NCI-H526 treated with DMSO at 0.1 percent for 48 hours (cell line): ENCODE measurements at regions not wholly inside any gene's neighbourhood (a gene's known extent, or its start where the extent isn't known, plus 50 kb on each side); places are given as distances from the start of the nearest gene placed in this dataset.
"Not testable (repeated sequence)": the region's sequence is repeated elsewhere in the genome, so short reads cannot be mapped to it uniquely, and the experiment has no call there.

ENCODE experiments used
- DNase-seq: peaks from one replicate; lab custom pipeline; 2025; lab: John Stamatoyannopoulos, UW

- DNase-seq, result no peak
Measured at GRCh38 chr14:65153101-65153500, 50.8 kb upstream of the MAX start.

DNA sequence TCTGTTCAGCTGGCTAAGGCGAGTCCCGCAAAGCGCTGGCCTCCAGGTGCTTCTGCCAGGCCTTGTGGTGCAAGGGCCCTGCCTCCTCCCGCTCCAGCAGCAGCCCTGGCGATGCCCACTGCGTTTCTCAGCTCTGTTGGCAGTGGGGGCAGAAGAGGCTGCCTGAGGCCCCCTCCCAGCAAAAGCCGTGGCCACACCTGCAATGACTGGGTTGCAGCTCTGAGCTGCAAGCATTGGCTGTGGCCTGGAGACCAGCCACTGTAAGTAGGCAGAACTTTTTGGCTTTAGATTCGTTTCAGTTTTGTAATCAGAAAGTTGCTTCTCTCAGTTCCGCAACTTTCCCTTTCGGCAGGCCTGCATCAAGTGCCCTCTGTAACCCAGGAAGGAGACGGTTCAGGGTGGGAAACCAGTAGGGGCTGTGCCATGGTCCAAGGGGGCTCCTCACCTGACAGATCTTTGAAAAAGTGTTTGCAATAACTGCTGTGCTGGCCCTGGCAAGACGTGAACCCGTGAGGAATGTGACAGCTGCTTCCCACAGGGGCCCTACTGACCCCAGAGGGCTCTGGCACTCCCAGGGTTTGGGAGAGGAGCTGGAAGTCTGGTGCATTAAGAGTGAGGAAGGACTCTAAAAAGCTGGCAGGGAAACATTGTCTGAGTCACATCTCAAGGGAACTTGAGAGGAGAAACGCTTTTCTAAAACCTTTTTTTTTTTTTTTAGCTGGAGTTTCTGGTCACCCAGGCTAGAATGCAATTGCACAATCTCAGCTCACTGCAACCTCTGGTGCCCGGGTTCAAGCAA is 54.5 kb upstream of the MAX start:
- no peak for DNase-seq

DNA sequence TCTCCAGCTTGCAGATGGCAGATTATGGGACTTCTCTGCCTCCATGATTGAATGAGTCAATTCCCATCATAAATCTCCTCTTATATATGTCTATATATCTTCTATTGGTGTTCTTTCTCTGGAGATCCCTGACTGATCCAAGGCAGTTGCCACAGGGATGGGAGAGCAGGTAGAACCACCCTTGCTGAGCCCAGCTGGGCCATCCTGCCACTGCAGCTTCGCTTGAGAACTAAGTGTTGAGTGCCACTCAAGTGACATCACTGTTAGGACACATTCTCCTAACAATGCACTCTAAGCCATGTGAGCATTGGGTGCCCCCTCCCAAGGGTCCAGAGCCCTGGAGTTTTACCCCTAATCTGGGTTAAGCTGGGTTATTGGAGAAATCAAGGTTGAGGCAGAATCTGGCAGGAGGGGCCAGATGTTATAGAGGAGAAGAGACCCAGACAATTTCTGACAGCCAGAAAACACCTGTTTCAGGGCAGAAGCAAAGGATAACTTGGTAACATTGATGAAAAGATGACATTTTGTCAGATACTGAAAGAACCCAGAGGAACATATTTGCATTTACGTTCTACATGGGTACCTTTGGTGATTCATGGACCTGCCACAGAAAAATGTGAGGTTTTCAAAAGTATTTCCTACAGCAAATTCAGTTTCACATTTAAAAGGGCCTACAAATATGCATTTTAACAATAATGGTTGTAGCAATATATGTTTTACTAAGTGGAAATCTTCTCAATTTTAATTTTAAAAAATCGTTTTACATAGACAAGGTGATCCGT is 57.2 kb upstream of the MAX start:
- DNase-seq, result no peak

GRCh38 chr14:65160091-65160490 is 57.8 kb upstream of the MAX start:
- DNase-seq, result no peak

DNA sequence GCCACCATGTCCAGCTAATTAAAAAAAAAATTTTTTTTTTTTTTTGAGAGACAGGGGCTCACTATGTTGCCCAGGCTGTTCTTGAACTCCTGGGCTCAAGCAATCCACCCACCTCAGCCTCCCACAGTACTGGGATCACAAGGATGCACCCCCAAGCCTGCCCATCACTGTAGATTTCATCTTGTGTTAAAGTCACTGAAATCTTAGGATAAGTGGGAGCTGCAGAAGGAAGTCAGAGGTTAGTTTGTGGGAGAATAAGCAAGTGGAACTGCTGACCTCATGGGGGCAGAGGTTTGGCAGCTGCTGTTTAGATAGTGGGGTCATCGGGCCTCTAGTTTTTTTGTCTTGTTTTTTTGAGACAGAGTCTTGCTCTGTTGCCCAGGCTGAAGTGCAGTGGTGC is 59.7 kb upstream of the MAX start:
- DNase-seq, result no peak

GRCh38 chr14:65164068-65164824 is 61.9 kb upstream of the MAX start:
- peak; percentile 49 for DNase-seq

- no peak for DNase-seq
Measured at GRCh38 chr14:65164825-65165135, 62.5 kb upstream of the MAX start.

- no peak for DNase-seq
Measured at GRCh38 chr14:65167072-65167645, 64.8 kb upstream of the MAX start.

DNA sequence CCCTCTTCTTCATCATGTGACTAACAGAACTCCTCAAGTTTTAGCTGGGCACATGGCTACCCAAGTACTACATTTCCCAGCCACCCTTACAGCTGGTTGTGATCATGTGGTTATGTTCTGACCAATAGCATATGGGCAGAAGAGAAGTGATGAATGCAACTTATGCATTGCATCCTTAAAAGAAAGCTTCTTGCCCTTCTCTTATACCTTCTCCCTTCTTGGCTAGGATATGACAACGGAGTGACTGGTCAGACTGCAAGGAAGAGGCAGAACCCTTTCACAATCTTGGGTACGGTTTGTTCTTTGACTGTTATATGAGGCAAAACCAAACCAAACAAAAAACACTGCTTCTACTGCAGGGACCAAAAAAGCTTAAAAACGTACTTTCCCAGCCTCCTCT is 66.5 kb upstream of the MAX start:
- DNase-seq, result no peak

DNA sequence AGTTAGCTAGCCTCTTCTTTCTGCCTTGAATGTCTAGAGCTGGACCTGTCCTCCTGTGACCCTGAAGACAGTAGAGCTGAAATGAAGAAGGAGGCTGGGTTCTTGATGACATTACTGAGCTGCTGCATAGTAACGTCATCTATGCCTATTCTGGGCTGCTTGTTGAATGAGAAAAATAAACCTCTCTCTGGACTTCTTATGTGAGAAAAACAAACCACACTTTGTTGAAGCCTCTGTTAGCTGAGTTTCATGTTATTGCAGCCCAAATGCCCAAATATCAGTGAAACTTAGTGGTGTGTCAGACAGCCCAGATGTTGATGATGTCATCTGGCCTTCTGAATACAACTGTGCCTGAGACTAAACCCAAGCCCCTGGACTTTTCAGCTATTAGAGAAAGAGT is 67.0 kb upstream of the MAX start:
- no peak for DNase-seq

DNA sequence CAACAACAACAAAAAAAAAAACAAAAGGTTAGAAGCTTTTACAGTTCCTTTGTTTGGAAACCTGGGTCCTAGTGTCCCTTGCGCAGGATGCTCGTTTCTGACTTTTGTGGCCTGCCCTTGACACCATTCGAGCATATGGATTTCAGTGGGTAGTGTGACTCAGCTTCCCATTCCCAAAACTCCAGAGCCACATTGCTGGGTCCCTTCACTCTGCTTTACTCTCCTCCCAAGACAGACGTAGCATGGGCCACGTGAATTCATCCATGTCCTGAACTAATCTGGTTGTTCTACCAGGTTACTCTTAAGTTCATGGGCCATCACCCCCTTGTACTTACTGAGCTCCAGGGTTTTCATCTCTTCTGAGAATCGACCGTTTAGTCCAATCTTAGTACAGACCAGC is 68.0 kb upstream of the MAX start:
- no peak for DNase-seq

DNA sequence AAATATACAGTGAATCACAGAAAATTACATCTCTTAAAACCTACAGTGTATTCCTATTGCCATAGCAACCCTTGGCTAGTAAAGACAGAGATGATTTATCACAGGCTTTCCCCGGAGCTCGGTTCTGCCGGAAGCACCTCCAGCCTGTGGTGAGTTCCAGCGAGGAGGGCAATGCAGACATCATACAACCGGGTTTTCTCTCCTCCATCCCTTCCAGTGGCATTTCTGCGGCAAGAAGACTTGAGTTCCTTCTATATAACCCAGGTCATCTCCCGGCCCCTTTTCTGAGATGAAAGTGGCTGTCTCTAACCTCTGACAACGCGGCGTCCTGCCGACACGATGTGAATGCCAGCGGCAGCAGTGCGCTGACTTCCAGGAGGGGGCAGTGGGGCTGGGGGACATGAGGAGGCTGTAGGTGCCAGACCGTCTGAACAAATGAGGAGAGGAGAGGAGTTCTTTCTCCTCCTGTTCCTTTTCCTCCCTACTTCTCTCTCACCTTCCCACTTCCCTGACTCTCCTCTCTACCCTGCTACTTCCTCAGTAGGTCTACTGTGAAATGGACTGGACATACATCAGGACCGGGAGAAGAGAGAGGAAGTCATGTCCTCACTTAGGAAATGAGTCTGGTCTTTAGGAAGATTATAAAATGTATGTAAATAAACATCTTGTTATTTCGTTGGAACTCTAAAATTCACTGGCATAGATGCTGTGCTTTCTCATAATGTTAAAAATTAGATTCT is 68.6 kb upstream of the MAX start:
- DNase-seq, result peak; percentile 14

- DNase-seq, result no peak
Measured at GRCh38 chr14:65173973-65174693, 71.8 kb upstream of the MAX start.

DNA sequence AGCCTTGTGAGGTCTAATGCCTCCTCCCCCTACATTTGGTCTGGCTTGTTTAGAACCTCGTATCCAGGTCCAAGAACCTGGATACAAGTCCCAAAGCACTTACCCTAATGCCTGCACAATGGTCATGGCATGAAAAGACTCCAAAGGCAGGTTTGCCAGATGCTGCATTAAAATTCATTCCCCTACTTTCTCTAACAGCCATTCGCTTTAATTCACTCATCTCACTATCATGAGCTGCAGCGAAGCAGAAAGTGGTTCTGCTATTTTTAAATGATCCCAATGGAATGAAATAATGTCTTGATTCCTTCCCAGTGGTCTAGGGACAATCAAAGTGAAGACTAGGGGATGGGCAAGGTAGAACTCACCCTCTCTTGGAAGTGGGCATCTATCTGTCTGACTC is 72.5 kb upstream of the MAX start:
- DNase-seq, result no peak

GRCh38 chr14:65177551-65177950 is 75.2 kb upstream of the MAX start:
- DNase-seq, result no peak

- DNase-seq, result not testable (repeated sequence)
Measured at GRCh38 chr14:65179231-65179630, 76.9 kb upstream of the MAX start.

DNA sequence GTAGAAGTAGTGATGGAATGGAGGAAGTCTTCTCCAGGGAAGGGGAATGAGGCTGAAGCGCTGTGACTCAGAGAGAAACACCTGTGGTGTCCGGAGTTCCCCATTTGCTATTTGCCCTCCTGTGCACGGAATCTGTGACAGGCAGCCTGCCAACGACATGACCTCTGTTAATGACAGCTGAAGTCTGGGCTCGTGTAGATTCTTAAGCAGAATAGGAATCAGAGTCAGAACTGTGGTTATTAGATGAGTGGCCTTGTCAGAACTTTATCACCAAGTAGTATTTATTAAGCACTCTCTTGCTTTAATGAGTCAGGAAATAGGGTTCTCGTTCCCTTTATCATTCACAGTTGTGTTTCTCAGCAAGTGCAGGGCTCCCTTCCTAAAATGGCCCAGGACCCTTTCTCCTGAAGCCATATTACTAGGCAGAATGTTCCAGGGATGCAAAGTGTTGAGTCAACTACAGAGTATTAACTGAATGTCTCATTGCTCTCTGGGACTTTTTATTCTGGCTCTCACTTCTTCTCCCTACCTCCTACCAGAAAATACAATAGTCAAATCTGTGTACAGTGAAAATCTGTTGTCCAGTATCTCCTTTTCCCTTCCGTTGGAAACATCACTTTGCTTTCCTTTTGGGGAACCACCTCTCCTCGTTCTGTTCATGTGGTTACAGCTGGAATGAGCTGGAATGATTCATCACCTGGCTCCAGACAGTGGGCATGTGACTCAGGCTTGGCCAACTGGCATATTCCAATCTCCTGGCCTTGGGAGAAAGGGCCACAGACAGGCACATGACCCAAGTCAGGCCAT is 77.8 kb upstream of the MAX start:
- no peak for DNase-seq

- DNase-seq, result no peak
Measured at GRCh38 chr14:65180725-65181025, 78.4 kb upstream of the MAX start.

GRCh38 chr14:65184032-65184764 is 81.9 kb upstream of the MAX start:
- DNase-seq, result no peak

- DNase-seq, result no peak
Measured at GRCh38 chr14:65185829-65186228, 83.5 kb upstream of the MAX start.
